ENCODE measurements at regions not wholly inside any gene's neighbourhood (a gene's known extent, or its start where the extent isn't known, plus 50 kb on each side); places are given as distances from the start of the nearest gene placed in this dataset.

DNA sequence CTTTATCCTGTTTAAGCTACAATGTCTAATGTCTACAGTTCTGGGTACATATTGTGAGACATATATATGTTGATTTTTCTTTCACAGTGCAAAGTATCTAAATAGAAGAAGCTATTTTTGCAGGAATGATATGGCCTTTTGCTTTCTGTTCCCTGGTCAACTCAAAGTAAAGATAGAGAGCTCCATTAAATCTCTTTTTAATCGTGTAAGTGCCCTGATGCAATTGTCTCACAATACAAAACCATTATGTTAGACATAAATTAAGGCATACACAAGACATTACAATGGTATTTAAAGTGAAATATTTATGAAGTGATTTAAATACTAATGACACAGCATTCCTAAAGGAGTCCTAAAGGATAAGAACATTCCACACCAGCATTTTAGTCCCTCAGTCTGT, 1559.7 kb upstream of the AGA start:
- Histone ChIP-seq H3K4me3 (ENCODE audit: insufficient read depth, low read length) (no peak overlapping the region), H2AFZ (ENCODE audit: low read length) (no peak overlapping the region), H3K9me3 (ENCODE audit: low read depth, low read length) (peaks cover 4% of the 10 kb centered on the region), H4K20me1 (ENCODE audit: insufficient read depth, low read length) (no peaks in the 10 kb centered on the region), H3K36me3 (ENCODE audit: insufficient read depth, low read length) (no peaks in the 10 kb centered on the region), H3K27ac (ENCODE audit: low read depth, low read length) (no peak overlapping the region), H3K79me2 (ENCODE audit: insufficient read depth, low read length) (no peaks in the 10 kb centered on the region), H3K4me2 (ENCODE audit: insufficient read depth, low read length) (no peak overlapping the region), H3K27me3 (ENCODE audit: insufficient read depth, low read length) (no peaks in the 10 kb centered on the region), H3K4me1 (ENCODE audit: insufficient read depth, low read length) (no peaks in the 10 kb centered on the region)
- no peak for DNase-seq (ENCODE audit: insufficient read length, low spot score, missing footprints)
- TF ChIP-seq, protein P1, sequence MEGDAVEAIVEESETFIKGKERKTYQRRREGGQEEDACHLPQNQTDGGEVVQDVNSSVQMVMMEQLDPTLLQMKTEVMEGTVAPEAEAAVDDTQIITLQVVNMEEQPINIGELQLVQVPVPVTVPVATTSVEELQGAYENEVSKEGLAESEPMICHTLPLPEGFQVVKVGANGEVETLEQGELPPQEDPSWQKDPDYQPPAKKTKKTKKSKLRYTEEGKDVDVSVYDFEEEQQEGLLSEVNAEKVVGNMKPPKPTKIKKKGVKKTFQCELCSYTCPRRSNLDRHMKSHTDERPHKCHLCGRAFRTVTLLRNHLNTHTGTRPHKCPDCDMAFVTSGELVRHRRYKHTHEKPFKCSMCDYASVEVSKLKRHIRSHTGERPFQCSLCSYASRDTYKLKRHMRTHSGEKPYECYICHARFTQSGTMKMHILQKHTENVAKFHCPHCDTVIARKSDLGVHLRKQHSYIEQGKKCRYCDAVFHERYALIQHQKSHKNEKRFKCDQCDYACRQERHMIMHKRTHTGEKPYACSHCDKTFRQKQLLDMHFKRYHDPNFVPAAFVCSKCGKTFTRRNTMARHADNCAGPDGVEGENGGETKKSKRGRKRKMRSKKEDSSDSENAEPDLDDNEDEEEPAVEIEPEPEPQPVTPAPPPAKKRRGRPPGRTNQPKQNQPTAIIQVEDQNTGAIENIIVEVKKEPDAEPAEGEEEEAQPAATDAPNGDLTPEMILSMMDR (IDR thresholded peaks at IDR 0.05; ENCODE audit: extremely low read depth, low read depth, low read length) = no peak

DNA sequence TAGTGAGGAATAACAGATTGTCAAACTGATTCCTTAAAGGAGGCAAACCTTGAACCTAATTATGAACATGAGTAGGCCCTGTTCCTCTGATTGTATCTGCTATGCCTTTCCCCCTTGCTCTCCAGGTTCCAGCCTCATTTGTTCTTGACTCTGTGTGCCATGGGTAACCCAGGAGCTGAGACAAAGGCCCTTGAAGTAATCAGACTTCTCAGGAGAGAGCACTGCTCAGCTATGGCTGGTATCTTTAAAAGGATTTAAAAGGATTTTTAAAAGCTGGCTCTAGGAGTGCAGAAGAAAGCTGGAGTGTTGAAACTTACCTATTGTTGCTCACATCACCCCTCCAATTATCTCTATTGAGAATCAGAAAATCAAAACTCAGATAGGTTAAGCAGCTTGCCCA, 1565.5 kb upstream of the AGA start:
- no peak overlapping the region for H3K27ac ChIP-seq (ENCODE audit: low read depth, low read length)
- no peaks in the 10 kb centered on the region for H3K36me3 ChIP-seq (ENCODE audit: insufficient read depth, low read length)
- H2AFZ ChIP-seq (ENCODE audit: low read length) = no peak overlapping the region
- no peak overlapping the region for H3K4me2 ChIP-seq (ENCODE audit: insufficient read depth, low read length)
- TF ChIP-seq, protein P1 (IDR thresholded peaks at IDR 0.05; ENCODE audit: extremely low read depth, low read depth, low read length) = no peak
- H3K4me3 ChIP-seq (ENCODE audit: insufficient read depth, low read length) = no peak overlapping the region
- no peaks in the 10 kb centered on the region for H3K27me3 ChIP-seq (ENCODE audit: insufficient read depth, low read length)
- no peaks in the 10 kb centered on the region for H3K4me1 ChIP-seq (ENCODE audit: insufficient read depth, low read length)
- H3K9me3 ChIP-seq (ENCODE audit: low read depth, low read length) = no peaks in the 10 kb centered on the region
- H3K79me2 ChIP-seq (ENCODE audit: insufficient read depth, low read length) = no peaks in the 10 kb centered on the region
- H4K20me1 ChIP-seq (ENCODE audit: insufficient read depth, low read length) = no peaks in the 10 kb centered on the region
- DNase-seq (ENCODE audit: insufficient read length, low spot score, missing footprints) = no peak

DNA sequence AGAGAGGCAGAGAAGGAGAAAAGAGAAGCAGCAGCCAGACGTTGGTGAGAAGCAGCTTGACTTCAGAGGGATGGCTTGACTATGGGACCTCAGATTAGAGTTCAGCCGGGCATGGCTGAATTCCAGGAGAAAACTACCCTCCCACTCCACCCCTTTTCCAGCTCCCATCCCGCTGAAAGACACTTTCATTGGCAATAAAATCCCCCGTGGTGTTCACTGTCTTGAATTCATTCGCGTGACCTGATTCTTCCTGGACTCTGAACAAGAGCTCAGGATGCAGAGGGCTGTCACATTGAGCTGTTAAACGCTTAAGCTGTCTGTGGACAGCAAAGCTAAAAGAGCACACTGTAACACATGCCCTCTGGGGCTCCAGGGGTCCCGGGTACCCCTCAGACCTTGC, 1575.3 kb upstream of the AGA start:
- Histone ChIP-seq H3K4me1 (ENCODE audit: insufficient read depth, low read length) (no peaks in the 10 kb centered on the region), H3K9me3 (ENCODE audit: low read depth, low read length) (no peaks in the 10 kb centered on the region), H3K4me2 (ENCODE audit: insufficient read depth, low read length) (no peak overlapping the region), H3K4me3 (ENCODE audit: insufficient read depth, low read length) (no peak overlapping the region), H3K27me3 (ENCODE audit: insufficient read depth, low read length) (no peaks in the 10 kb centered on the region), H4K20me1 (ENCODE audit: insufficient read depth, low read length) (no peaks in the 10 kb centered on the region), H2AFZ (ENCODE audit: low read length) (no peak overlapping the region), H3K27ac (ENCODE audit: low read depth, low read length) (no peak overlapping the region), H3K79me2 (ENCODE audit: insufficient read depth, low read length) (no peaks in the 10 kb centered on the region), H3K36me3 (ENCODE audit: insufficient read depth, low read length) (no peaks in the 10 kb centered on the region)
- TF ChIP-seq, protein P1 (IDR thresholded peaks at IDR 0.05; ENCODE audit: extremely low read depth, low read depth, low read length) = no peak
- DNase-seq (ENCODE audit: insufficient read length, low spot score, missing footprints) = no peak

DNA sequence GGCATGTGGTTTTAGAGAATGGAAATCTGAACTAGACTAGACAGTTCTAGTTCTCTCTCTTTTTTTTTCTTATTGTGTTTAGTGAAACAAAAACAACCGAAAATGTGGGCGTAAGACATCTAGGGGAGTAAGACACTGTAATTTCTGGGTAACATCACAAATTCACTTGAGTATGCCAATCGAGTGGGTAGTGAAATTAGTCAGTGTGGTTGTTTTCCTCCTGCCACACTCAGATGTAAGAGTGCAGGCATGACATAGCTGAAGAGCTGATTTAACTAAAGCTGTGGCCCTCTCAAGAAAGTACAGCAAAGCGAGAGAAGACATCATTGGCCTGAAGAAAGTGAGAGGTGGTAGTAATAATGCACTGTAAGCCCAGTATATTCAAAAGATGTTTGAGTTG, 1585.3 kb upstream of the AGA start:
- no peak overlapping the region for H3K27ac ChIP-seq (ENCODE audit: low read depth, low read length)
- DNase-seq (ENCODE audit: insufficient read length, low spot score, missing footprints) = peak; percentile 0

More for the DNA sequence above, 1585.3 kb upstream of the AGA start:
- Histone ChIP-seq H3K4me2 (ENCODE audit: insufficient read depth, low read length) (no peak overlapping the region), H3K27me3 (ENCODE audit: insufficient read depth, low read length) (no peaks in the 10 kb centered on the region), H3K4me1 (ENCODE audit: insufficient read depth, low read length) (no peaks in the 10 kb centered on the region), H4K20me1 (ENCODE audit: insufficient read depth, low read length) (no peaks in the 10 kb centered on the region), H3K36me3 (ENCODE audit: insufficient read depth, low read length) (no peaks in the 10 kb centered on the region), H3K4me3 (ENCODE audit: insufficient read depth, low read length) (no peak overlapping the region), H3K79me2 (ENCODE audit: insufficient read depth, low read length) (no peaks in the 10 kb centered on the region), H3K9me3 (ENCODE audit: low read depth, low read length) (no peaks in the 10 kb centered on the region), H2AFZ (ENCODE audit: low read length) (no peak overlapping the region)
- TF ChIP-seq, protein P1 (IDR thresholded peaks at IDR 0.05; ENCODE audit: extremely low read depth, low read depth, low read length) = no peak
